ENCODE measurements at regions not wholly inside any gene's neighbourhood (a gene's known extent, or its start where the extent isn't known, plus 50 kb on each side); places are given as distances from the start of the nearest gene placed in this dataset.
"Not testable (repeated sequence)": the region's sequence is repeated elsewhere in the genome, so short reads cannot be mapped to it uniquely, and the experiment has no call there.

GRCh38 chr11:109960831-109961230, 132.4 kb upstream of the ZC3H12C start:
- no peak for DNase-seq (ENCODE audit: low read depth, low spot score)
- in situ Hi-C loops (cut with HindIII; ENCODE audit: low pct_unique_long_range_greater_than_20kb, low sequenced_read_pairs): no loop called here

DNA sequence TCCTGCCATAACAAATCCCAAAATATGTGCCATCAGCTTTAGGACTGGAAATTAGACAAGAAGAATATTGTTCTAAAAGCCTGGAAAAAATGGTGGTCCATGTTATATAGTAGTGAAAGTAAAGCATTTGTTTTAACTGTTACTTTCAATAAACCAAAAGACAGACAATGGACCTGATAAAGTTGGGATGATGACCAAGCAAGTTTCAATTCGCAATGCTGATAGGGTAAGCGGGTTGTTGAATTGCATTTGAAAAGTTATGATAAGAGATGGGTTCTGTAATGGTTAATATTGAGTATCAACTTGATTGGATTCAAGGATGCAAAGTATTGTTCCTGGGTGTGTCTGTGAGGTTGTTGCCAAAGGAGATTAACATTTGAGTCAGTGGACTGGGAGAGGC, 131.9 kb upstream of the ZC3H12C start:
- in situ Hi-C loops (cut with HindIII; ENCODE audit: low pct_unique_long_range_greater_than_20kb, low sequenced_read_pairs): no loop called here
- no peak for DNase-seq (ENCODE audit: low read depth, low spot score)

DNA sequence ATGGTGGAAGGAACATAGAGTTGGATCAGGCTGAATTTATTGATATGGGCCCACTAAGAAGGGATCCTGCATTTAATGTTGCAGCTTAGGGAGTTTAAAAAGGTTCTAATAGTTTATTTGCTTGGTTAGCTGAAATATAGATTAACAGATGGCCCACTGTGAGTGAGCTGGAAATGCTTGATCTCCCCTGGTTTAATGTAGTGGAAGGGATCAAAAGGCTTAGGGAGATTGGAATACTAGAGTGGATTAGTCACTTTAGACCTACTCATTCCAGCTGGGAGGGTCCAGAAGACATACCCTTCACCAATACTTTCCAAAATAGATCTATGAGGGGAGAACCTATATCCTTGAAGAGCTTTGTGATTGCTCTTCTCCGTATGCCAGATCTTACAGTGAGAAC, 130.1 kb upstream of the ZC3H12C start:
- in situ Hi-C loops (cut with HindIII; ENCODE audit: low pct_unique_long_range_greater_than_20kb, low sequenced_read_pairs): no loop called here
- DNase-seq (ENCODE audit: low read depth, low spot score): no peak

- in situ Hi-C loops (cut with HindIII; ENCODE audit: low pct_unique_long_range_greater_than_20kb, low sequenced_read_pairs): no loop called here
- DNase-seq (ENCODE audit: low read depth, low spot score): no peak
Measured at GRCh38 chr11:109964487-109964886, 128.7 kb upstream of the ZC3H12C start.

- in situ Hi-C loops (cut with HindIII; ENCODE audit: low pct_unique_long_range_greater_than_20kb, low sequenced_read_pairs); DNase-seq (ENCODE audit: low read depth, low spot score): not testable (repeated sequence)
Measured at GRCh38 chr11:109965445-109965844, 127.7 kb upstream of the ZC3H12C start.

DNA sequence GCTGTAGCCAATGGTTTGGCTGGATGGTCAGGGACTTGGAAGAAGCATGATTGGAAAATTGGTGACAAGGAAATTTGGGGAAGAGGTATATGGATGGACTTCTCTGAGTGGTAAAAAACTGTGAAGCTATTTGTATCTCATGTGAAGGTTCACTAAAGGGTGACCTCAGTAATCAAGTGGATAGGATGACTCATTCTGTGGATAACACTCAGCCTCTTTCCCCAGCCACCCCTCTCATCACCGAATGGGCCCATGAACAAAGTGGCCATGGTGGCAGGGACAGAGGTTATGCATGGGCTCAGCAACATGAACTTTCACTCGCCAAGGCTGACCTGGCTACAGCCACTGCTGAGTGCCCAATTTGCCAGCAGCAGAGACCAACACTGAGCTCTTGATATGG, 127.3 kb upstream of the ZC3H12C start:
- in situ Hi-C loops (cut with HindIII; ENCODE audit: low pct_unique_long_range_greater_than_20kb, low sequenced_read_pairs); DNase-seq (ENCODE audit: low read depth, low spot score): not testable (repeated sequence)

DNA sequence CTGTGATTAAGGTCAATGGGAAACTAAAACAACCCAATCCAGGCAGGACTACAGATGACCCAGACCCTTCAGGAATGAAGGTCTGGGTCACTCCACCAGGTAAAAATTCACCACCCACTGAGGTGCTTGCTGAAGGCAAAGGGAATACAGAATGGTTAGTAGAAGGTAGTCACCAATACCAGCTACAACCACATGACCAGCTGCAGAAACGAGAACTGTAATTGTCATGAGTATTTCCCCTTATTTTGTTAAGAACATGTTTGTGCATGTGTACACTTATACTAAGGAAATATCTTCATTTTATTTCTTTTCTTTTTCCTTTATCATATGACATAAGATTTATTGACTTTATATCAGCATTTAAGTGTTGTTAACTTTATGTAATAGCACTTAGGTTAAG, 126.1 kb upstream of the ZC3H12C start:
- in situ Hi-C loops (cut with HindIII; ENCODE audit: low pct_unique_long_range_greater_than_20kb, low sequenced_read_pairs); DNase-seq (ENCODE audit: low read depth, low spot score): not testable (repeated sequence)

- no peak for DNase-seq (ENCODE audit: low read depth, low spot score)
- in situ Hi-C loops (cut with HindIII; ENCODE audit: low pct_unique_long_range_greater_than_20kb, low sequenced_read_pairs): no loop called here
Measured at GRCh38 chr11:109968299-109968698, 124.9 kb upstream of the ZC3H12C start.

- no peak for DNase-seq (ENCODE audit: low read depth, low spot score)
- in situ Hi-C loops (cut with HindIII; ENCODE audit: low pct_unique_long_range_greater_than_20kb, low sequenced_read_pairs): no loop called here
Measured at GRCh38 chr11:109968781-109969180, 124.4 kb upstream of the ZC3H12C start.

- in situ Hi-C loops (cut with HindIII; ENCODE audit: low pct_unique_long_range_greater_than_20kb, low sequenced_read_pairs): no loop called here
- no peak for DNase-seq (ENCODE audit: low read depth, low spot score)
Measured at GRCh38 chr11:109970516-109971183, 122.5 kb upstream of the ZC3H12C start.

DNA sequence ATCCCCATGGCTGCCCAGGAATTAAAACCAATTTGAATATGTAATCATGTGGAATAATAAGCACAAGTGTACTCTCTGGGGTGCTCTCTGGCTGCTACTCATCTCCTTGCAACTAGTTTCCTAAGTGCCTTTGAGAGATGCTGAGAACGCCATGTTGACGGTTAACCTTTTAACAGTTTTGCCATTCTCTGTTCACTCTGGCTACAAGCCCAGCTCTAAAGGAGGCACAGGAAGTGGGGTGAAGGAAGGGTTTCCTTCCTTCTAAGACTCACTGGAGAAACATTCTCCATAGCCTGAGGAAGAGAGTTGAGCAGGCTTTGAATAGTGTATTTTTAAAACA, 122.0 kb upstream of the ZC3H12C start:
- no peak for DNase-seq (ENCODE audit: low read depth, low spot score)
- in situ Hi-C loops (cut with HindIII; ENCODE audit: low pct_unique_long_range_greater_than_20kb, low sequenced_read_pairs): no loop called here

GRCh38 chr11:109972181-109972715, 120.9 kb upstream of the ZC3H12C start:
- DNase-seq (ENCODE audit: low read depth, low spot score): no peak
- in situ Hi-C loops (cut with HindIII; ENCODE audit: low pct_unique_long_range_greater_than_20kb, low sequenced_read_pairs): no loop called here

GRCh38 chr11:109972939-109973338, 120.3 kb upstream of the ZC3H12C start:
- DNase-seq (ENCODE audit: low read depth, low spot score): no peak
- in situ Hi-C loops (cut with HindIII; ENCODE audit: low pct_unique_long_range_greater_than_20kb, low sequenced_read_pairs): no loop called here

DNA sequence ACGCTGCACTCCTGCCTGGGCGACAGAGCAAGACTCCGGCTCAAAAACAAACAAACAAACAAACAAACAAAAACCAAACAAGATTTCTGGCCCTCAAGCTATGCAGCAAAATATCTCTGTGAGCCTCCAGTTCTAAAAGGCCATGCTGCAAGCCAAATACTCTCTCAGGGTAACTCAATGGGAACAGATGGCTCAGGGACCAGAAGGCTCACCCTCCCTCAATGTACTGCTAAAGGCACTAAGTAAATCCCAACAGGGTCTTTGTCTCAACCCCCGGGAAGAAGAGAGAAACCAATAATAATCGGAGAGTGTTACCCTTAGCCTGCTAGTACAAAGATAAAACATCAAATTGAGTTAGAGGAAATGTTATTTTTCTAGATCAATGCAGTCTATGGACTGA, 119.7 kb upstream of the ZC3H12C start:
- in situ Hi-C loops (cut with HindIII; ENCODE audit: low pct_unique_long_range_greater_than_20kb, low sequenced_read_pairs): no loop called here
- DNase-seq (ENCODE audit: low read depth, low spot score): no peak

- no peak for DNase-seq (ENCODE audit: low read depth, low spot score)
- in situ Hi-C loops (cut with HindIII; ENCODE audit: low pct_unique_long_range_greater_than_20kb, low sequenced_read_pairs): no loop called here
Measured at GRCh38 chr11:109974523-109974922, 118.7 kb upstream of the ZC3H12C start.

- in situ Hi-C loops (cut with HindIII; ENCODE audit: low pct_unique_long_range_greater_than_20kb, low sequenced_read_pairs): no loop called here
- DNase-seq (ENCODE audit: low read depth, low spot score): no peak
Measured at GRCh38 chr11:109978895-109979294, 114.3 kb upstream of the ZC3H12C start.

DNA sequence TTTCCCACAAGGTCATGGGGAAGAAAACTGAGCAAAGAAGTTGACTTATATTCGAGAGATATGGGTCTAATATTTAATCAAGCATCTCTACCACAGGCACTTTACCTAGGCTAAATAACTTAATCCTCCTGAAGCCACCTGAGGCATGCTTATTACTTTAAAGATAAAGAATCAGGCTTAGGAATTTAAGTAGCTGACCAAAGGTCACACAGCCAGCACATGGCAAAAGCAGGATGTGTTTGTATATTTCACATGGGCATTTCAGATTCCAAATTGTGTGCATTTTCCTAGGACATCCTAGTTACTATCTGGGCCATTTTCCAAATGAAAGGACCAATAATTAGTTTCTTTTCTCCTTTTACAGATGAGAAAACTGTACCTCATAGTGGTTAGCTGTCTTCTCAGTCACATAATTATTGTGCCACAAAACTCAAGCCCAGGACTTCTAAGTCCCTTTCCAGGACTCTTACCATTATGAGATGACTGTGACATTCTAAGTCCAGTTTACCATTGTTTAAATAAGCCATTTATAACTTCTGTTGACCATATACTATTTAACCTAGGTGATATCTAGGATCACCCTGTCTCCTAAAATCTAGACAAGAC, 112.1 kb upstream of the ZC3H12C start:
- no peak for DNase-seq (ENCODE audit: low read depth, low spot score)
- in situ Hi-C loops (cut with HindIII; ENCODE audit: low pct_unique_long_range_greater_than_20kb, low sequenced_read_pairs): no loop called here

GRCh38 chr11:109983358-109983757, 109.8 kb upstream of the ZC3H12C start:
- DNase-seq (ENCODE audit: low read depth, low spot score): no peak
- in situ Hi-C loops (cut with HindIII; ENCODE audit: low pct_unique_long_range_greater_than_20kb, low sequenced_read_pairs): no loop called here

DNA sequence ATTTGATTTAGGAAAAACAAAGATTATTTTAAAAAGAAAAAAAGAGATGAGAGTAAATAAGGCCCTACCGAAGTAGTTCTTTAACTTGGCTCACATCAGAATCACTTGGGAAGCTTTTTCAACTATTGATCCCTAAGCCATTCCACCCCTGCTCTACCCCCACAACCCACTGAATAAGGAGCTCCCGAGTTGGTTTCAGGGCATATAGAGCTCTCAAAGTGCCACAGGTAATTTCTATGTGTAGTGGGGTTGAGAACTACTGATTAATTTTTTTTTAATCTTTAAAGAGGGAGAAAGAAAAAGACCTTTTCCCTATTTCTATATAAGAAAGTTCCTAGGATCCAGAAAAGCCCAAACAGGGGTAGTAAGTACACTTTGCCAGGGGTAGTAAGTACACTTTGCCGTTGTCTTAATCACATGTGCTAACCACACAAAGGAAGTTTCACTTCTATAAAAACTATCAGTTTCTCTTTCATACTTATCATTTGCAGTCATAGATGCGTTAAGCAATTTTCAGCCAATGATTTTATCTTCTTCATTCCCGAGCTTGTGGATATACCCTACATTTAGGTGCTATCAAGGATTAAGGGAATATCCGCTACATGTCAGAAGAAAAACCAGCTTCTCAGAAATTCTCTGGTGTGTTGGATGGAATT, 108.4 kb upstream of the ZC3H12C start:
- in situ Hi-C loops (cut with HindIII; ENCODE audit: low pct_unique_long_range_greater_than_20kb, low sequenced_read_pairs): no loop called here
- no peak for DNase-seq (ENCODE audit: low read depth, low spot score)

Measured in SK-MEL-5 (cell line).